ENCODE measurements at regions not wholly inside any gene's neighbourhood (a gene's known extent, or its start where the extent isn't known, plus 50 kb on each side); places are given as distances from the start of the nearest gene placed in this dataset.

DNA sequence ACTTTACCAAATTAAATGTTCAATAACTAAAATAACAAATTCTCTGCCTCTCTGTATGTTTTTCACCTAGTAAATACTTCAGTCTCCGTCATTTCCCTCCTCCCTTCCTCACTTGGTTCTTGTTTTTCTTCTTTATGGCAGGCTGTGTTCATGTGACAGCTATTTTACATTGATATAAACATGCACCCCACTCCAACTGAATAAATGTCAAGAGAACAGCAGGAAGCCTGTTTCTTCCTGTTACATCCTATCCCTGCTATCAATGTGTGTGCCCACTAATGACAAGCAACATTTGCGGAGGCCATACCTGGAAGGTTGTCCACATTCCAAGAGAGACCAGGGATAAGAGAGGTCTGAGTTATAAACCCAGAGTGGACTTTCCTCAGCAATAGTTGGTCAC is 145.2 kb upstream of the MAST4 start:
- TF ChIP-seq, protein P1, sequence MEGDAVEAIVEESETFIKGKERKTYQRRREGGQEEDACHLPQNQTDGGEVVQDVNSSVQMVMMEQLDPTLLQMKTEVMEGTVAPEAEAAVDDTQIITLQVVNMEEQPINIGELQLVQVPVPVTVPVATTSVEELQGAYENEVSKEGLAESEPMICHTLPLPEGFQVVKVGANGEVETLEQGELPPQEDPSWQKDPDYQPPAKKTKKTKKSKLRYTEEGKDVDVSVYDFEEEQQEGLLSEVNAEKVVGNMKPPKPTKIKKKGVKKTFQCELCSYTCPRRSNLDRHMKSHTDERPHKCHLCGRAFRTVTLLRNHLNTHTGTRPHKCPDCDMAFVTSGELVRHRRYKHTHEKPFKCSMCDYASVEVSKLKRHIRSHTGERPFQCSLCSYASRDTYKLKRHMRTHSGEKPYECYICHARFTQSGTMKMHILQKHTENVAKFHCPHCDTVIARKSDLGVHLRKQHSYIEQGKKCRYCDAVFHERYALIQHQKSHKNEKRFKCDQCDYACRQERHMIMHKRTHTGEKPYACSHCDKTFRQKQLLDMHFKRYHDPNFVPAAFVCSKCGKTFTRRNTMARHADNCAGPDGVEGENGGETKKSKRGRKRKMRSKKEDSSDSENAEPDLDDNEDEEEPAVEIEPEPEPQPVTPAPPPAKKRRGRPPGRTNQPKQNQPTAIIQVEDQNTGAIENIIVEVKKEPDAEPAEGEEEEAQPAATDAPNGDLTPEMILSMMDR (IDR thresholded peaks at IDR 0.05; ENCODE audit: borderline replicate concordance, insufficient read depth, low read depth, low read length): no peak
- no peak overlapping the region for H3K4me3 ChIP-seq (ENCODE audit: low read depth, low read length)

DNA sequence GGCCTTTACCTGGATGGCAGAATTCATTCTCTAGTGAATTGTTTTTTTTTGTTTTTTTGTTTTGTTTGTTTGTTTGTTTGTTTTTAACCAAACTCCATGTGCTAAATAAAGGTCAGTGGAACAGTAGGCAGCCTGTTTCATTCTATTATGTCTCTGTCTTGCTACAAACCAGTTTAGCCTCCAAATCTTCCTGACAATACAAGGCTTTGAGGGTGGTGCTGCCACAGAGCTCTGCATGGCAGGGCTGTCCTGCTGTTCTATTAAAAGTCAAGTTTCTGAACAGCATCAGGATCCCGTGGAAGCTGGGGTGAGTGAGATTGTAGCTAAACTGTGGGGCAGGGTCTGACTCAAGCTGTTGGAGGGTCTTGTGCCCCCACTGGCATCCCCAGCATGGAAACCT is 144.1 kb upstream of the MAST4 start:
- TF ChIP-seq, protein P1 (IDR thresholded peaks at IDR 0.05; ENCODE audit: borderline replicate concordance, insufficient read depth, low read depth, low read length): no peak
- H3K4me3 ChIP-seq (ENCODE audit: low read depth, low read length): no peak overlapping the region

DNA sequence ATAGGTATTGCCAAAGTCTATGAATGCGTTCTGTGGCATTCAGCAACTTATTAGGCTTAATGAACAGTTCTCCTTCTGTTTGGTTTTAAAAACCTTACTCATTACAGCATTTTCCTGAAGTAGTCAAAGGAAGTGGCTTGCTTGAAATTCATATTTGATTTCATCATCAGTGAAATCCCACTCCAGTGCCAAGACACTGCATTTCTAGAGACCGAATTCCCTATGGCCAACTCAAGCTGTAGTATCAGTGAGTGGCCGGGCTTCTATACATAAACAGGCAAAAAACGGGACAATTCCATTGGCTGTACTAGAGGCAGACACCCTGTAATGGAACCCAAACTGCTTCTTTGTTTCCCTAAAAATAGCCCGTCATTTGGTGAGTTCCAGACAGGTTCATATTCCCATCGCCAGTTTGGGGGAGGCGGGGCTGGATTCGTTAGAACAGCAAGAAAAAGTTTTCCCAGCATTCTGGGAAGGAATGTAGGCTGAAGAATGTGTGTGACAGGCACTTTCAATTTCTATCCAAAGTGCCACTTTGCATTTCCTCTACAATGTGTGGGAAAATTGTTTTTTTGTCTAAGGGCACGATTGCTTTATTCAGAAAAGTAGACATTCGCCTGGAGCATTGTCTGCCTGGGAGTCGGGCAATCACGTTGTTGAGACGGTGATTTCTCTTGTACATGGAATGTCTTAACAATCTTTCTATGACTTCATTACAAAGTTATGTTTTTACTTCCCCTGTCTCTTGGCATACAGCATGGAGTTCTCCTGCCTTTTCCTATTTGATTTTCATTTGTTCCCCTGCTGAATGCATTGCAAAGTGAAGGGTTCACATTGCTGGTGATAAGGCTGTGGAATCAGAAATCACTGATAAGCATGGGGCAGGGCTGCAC is 141.8 kb upstream of the MAST4 start:
- TF ChIP-seq, protein P1 (IDR thresholded peaks at IDR 0.05; ENCODE audit: borderline replicate concordance, insufficient read depth, low read depth, low read length): no peak
- no peak overlapping the region for H3K4me3 ChIP-seq (ENCODE audit: low read depth, low read length)

DNA sequence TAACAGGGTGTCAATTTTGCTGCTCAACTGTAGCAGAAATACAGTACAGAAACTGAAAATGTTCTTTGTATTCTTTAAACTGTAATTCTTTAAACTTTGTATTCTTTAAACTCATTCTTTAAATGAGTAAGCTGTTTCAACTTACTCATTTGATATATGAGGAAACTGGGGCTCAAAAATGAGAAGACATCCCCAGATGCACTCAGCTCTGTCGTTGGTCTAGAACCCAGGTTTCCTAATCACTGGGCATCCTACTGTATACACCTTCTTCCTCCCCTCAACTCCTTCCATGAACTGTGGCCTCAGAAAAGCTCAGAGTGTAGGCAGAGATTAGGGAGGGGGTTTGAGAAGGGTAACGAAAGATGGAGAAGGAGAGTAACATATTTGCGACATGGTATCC is 136.5 kb upstream of the MAST4 start:
- TF ChIP-seq, protein P1 (IDR thresholded peaks at IDR 0.05; ENCODE audit: borderline replicate concordance, insufficient read depth, low read depth, low read length): no peak
- no peak overlapping the region for H3K4me3 ChIP-seq (ENCODE audit: low read depth, low read length)

DNA sequence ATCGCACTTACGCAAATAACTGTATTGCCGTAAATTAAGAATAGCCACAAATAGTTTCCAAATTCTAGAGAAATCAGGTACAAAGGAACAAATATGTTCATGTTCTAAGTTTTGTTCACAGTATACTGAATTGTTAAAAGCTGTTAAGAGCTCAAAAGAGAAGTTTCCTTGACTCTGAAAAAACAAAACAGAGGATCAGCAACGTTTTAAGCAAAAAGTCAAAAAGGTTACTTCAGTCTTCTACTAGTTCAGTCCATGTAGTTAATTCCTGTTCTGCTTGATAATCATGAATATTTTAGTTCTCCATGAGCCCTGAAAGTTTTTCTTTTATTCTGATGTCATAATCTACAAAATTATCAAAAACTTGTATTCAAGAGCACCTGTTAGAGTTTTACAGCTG is 128.6 kb upstream of the MAST4 start:
- H3K4me3 ChIP-seq (ENCODE audit: low read depth, low read length): no peak overlapping the region
- TF ChIP-seq, protein P1 (IDR thresholded peaks at IDR 0.05; ENCODE audit: borderline replicate concordance, insufficient read depth, low read depth, low read length): no peak

DNA sequence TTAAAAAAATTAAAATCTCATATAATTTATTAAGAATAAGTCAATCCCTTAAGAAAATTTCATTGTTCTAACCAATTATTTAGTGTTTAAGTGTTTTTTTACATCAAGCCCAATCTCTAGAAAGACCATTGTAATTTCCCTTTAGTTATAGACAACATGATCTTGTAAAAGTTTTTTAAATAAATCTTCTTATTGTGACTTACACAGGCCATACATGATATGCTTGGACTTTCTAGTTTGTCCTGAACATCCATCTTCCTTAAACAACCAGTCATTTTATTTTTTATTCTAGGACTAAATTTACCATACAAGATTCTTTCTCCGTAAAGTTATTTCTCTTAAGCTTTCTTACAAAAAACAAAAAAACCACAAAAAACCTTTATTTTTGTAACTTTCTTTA is 126.5 kb upstream of the MAST4 start:
- TF ChIP-seq, protein P1 (IDR thresholded peaks at IDR 0.05; ENCODE audit: borderline replicate concordance, insufficient read depth, low read depth, low read length): no peak
- no peak overlapping the region for H3K4me3 ChIP-seq (ENCODE audit: low read depth, low read length)

DNA sequence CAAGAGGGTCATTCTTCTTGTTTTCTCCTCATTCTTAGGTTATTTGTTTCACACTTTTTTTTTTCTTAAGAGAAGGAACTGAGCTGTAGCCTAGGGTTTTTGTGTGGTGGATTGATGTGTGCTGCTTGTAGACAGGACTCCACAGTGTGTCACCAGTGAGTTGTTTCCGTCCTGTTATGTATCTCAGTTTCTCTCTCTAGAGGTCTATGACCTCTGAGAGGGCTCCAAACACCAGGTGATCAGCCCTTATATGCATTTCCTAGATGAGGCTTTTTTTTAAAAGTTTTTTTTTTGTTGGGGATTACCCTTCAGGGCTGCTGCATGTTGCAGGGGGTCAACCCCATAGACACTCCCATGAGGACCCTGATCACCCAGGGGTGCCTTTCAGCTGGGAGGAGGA is 124.2 kb upstream of the MAST4 start:
- TF ChIP-seq, protein P1 (IDR thresholded peaks at IDR 0.05; ENCODE audit: borderline replicate concordance, insufficient read depth, low read depth, low read length): no peak
- no peak overlapping the region for H3K4me3 ChIP-seq (ENCODE audit: low read depth, low read length)
